Endothelial cell (in vitro differentiated cells): ENCODE measurements at regions not wholly inside any gene's neighbourhood (a gene's known extent, or its start where the extent isn't known, plus 50 kb on each side); places are given as distances from the start of the nearest gene placed in this dataset.

Experiments
- DNase-seq: peaks from one replicate; pipeline ENCODE4 v3.0.0; 2021; ENCODE audit warnings: low spot score
- H3K27ac Mint-ChIP-seq: one replicate; pipeline ENCODE4 v1.8.0; 2021; ENCODE audit warnings: mixed read lengths, inconsistent platforms; ENCODE audit not compliant: unreplicated experiment
- H3K27me3 Mint-ChIP-seq: one replicate; pipeline ENCODE4 v1.8.0; 2021; ENCODE audit warnings: mild to moderate bottlenecking, moderate library complexity, mixed read lengths, inconsistent platforms; ENCODE audit not compliant: unreplicated experiment
- H3K36me3 Mint-ChIP-seq: one replicate; pipeline ENCODE4 v1.8.0; 2021; ENCODE audit warnings: mild to moderate bottlenecking, low read depth, mixed read lengths, inconsistent platforms; ENCODE audit not compliant: unreplicated experiment
- H3K4me1 Mint-ChIP-seq: one replicate; pipeline ENCODE4 v1.8.0; 2021; ENCODE audit warnings: mild to moderate bottlenecking, mixed read lengths, inconsistent platforms; ENCODE audit not compliant: unreplicated experiment
- H3K4me3 Mint-ChIP-seq: one replicate; pipeline ENCODE4 v1.8.0; 2021; ENCODE audit warnings: mild to moderate bottlenecking, mixed read lengths, inconsistent platforms; ENCODE audit not compliant: unreplicated experiment
- H3K9me3 Mint-ChIP-seq: one replicate; pipeline ENCODE4 v1.8.0; 2021; ENCODE audit warnings: mixed read lengths, inconsistent platforms; ENCODE audit not compliant: unreplicated experiment
- TF ChIP-seq, protein P1 (sequence below): fragments of 200-600 bp; sonication (generic); IDR thresholded peaks from one replicate; pipeline ENCODE4 v1.5.0; 2021; ENCODE audit warnings: antibody characterized with exemption; ENCODE audit not compliant: unreplicated experiment

DNA sequence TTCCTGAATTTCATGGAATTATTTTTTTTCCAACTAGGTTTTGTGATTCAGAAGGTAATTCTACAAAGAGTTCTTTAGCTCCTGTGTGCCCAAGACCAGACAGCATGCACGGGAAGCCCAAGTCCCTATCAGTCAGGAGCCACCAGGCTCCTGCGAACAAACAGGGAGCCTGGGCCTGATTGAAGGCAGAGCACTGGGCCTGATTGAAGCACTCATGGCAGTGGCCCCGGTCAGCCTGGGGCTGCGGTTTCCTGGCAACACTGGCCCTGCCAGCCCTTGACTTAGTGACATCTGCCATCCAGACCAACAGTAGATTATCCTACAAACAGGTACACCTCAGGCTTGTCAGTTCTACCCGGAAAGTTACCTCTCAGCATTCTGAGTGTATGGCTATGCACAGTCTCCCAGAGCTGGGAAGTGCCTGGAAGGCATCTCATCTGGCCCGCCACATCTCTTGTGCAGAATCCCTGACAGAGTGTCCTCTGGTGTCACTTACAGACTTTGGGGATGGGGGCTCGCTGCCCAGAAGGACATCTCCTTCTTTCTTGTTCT, 133.8 kb downstream of the VEGFA start:
- Mint-ChIP-seq H3K36me3 (no peaks in the 10 kb centered on the region), H3K4me3 (no peak overlapping the region), H3K27ac (no peak overlapping the region), H3K4me1 (no peaks in the 10 kb centered on the region), H3K9me3 (no peaks in the 10 kb centered on the region), H3K27me3 (peaks cover 1% of the 10 kb centered on the region)
- TF ChIP-seq, protein P1, sequence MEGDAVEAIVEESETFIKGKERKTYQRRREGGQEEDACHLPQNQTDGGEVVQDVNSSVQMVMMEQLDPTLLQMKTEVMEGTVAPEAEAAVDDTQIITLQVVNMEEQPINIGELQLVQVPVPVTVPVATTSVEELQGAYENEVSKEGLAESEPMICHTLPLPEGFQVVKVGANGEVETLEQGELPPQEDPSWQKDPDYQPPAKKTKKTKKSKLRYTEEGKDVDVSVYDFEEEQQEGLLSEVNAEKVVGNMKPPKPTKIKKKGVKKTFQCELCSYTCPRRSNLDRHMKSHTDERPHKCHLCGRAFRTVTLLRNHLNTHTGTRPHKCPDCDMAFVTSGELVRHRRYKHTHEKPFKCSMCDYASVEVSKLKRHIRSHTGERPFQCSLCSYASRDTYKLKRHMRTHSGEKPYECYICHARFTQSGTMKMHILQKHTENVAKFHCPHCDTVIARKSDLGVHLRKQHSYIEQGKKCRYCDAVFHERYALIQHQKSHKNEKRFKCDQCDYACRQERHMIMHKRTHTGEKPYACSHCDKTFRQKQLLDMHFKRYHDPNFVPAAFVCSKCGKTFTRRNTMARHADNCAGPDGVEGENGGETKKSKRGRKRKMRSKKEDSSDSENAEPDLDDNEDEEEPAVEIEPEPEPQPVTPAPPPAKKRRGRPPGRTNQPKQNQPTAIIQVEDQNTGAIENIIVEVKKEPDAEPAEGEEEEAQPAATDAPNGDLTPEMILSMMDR, result no peak
- no peak for DNase-seq

DNA sequence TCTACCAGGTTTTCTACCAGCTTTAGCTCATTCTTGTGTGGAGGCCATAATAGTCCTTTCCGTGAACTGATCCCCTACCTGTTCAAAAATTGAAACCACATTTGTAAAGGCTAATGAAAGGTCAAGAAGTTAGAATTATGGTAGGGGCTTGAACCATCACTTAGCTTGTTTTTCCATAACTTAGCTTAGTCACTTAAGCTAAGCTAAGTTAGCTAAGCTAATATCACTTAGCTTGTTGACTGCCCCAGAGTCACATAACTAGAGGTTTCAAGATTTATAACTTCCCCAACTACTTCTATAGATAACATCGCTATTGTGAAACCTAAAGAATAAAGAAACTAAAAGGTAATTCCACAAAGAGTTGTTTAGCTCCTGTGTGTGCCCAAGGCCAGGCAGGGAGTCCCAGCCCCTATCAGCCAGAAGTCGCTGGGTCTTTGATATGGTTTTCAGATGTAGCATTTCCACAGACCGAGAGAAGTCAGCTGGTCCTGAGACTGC, 131.8 kb downstream of the VEGFA start:
- Mint-ChIP-seq H3K4me1 (no peaks in the 10 kb centered on the region), H3K27ac (no peak overlapping the region), H3K4me3 (no peak overlapping the region), H3K36me3 (no peaks in the 10 kb centered on the region), H3K9me3 (no peaks in the 10 kb centered on the region), H3K27me3 (peaks cover 1% of the 10 kb centered on the region)
- TF ChIP-seq, protein P1, result no peak
- no peak for DNase-seq

DNA sequence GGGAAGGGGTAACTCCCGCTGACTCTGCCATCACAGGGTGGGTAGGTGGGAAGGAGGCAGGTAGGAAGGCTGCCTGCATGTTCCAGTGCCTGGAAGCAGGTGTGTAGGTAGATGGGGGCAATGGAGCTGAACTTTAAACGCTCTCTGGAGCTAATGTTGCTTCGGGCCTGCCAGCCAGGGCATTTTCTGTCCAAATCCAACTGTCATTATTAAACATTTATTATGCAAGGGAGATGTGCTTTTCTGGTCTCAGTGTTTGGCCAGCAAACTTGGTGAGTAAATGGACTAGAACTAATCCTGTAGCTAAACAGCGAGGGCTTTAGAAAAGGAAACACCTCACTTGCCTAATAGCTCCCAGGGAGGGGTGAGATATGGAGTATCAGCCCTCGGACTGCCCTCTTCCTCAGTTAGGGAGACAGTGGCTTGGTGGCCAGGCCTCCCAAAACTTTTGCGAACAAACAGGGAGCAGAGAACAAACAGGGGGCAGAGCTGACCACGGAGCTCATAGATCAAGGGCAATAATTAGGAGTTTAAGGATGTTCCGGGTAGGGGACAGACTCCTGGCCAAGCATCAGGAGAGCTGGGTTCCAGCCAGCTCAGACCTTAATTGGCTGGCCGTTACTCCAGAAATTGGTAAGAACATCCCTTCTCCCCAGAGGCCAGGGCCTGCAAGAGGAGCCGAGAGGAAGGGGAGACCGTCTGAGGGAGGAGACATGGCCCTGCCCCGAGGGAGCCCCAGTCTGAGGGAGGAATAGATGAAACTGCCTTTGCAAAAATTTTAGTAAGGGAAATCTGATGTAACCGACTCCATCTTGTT, 131.1 kb downstream of the VEGFA start:
- TF ChIP-seq, protein P1, result no peak
- H3K36me3 Mint-ChIP-seq, result no peaks in the 10 kb centered on the region
- H3K4me3 Mint-ChIP-seq, result no peak overlapping the region
- no peak overlapping the region for H3K27ac Mint-ChIP-seq
- H3K4me1 Mint-ChIP-seq, result no peaks in the 10 kb centered on the region
- no peak for DNase-seq
- H3K27me3 Mint-ChIP-seq, result peaks cover 1% of the 10 kb centered on the region
- H3K9me3 Mint-ChIP-seq, result no peaks in the 10 kb centered on the region

- Mint-ChIP-seq H3K4me3 (no peak overlapping the region), H3K4me1 (no peaks in the 10 kb centered on the region), H3K36me3 (no peaks in the 10 kb centered on the region), H3K9me3 (no peaks in the 10 kb centered on the region), H3K27ac (no peak overlapping the region), H3K27me3 (peaks cover 1% of the 10 kb centered on the region)
- TF ChIP-seq, protein P1, result no peak
- no peak for DNase-seq
Measured at GRCh38 chr6:43900560-43900915, 130.5 kb downstream of the VEGFA start.

- H3K27ac Mint-ChIP-seq, result no peak overlapping the region
- H3K4me3 Mint-ChIP-seq, result no peak overlapping the region
- no peak for DNase-seq
- H3K27me3 Mint-ChIP-seq, result peaks cover 1% of the 10 kb centered on the region
- no peaks in the 10 kb centered on the region for H3K4me1 Mint-ChIP-seq
- H3K36me3 Mint-ChIP-seq, result no peaks in the 10 kb centered on the region
- TF ChIP-seq, protein P1, result no peak
- no peaks in the 10 kb centered on the region for H3K9me3 Mint-ChIP-seq
Measured at GRCh38 chr6:43899830-43900229, 129.8 kb downstream of the VEGFA start.
